NOMO-1 treated with DMSO at 0.1 percent for 48 hours (cell line): ENCODE measurements at regions not wholly inside any gene's neighbourhood (a gene's known extent, or its start where the extent isn't known, plus 50 kb on each side); places are given as distances from the start of the nearest gene placed in this dataset.
A peak's percentile ranks its signal among the peaks of the same experiment; 100 is the strongest.

Experiments used
- DNase-seq: peaks from one replicate; lab custom pipeline; 2025; ENCODE audit not compliant: unreplicated experiment; lab: John Stamatoyannopoulos, UW

DNA sequence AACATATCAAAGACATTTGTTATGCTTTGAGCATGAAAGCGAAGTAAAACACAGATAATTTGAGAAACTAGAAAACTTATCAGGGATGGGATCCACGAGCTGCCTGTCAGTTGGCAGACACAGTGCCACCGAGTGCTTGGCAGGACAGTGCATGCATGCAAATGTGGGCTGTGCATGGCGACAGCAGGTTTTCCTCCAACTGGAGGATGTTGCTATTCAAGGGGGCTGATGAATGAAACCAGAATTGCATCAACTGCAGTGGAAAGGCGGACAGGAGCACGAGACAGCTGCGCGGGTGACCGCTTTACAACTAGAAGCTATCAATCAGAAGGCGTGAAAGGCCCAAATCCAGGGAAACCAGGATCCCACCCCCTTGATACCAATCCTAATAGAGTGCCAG lies 244.3 kb downstream of the NR2F2 start:
- DNase-seq: no peak

DNA sequence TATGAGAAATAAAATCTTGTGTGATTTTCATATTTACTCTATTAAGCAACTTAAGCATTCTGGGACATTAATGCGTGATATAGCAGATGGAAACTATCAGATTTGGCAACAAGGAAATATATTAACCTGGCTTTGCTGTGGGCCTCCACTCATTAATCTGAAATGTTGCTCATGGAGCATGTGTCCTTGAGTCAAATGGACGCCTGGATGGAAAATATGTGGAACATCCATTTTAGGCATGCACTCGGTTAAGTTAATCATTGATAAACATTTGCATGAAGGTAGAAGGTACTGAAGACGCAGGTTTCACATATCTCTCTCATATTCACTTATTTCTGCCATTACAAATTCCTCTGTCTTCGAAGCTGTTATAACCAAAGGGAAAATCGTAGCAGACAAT lies 246.1 kb downstream of the NR2F2 start:
- no peak for DNase-seq

DNA sequence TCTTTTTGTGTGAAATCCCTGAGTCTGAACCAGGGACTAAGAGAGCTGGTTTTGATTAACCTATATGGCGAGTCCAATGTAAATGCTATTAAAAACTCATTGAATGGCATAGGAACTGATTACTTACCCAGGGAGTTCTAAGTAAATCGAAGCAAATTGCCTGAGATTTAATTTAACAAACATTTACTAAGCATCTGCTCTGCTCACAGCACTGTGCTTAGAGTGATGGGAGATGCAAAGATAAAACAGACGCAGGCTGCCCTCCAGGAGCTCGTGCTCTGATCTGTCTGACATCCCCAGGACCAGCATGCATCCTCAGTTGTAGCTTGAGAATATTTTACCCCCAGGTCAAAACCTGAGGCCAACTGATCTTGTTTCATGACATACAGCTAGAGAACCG lies 247.9 kb downstream of the NR2F2 start:
- no peak for DNase-seq

DNA sequence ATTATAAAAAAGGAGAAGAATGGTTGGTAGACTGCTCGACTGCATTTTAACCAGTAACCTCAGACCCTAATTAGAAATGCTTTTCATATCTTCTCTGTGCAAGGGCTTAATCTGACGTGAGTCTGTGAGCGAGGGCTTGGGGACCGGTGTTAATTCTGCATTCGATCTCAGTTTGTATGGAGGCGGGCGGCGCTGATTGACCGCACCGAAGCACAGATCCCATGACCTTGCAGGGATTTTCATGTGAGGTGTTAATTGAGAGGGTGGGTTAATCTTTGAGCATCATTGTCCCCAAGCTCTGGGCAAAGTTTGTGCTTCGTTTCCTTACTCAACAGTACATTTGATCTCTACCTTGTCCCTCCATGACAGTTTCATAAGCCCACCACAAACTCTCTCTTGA lies 250.9 kb downstream of the NR2F2 start:
- no peak for DNase-seq

DNA sequence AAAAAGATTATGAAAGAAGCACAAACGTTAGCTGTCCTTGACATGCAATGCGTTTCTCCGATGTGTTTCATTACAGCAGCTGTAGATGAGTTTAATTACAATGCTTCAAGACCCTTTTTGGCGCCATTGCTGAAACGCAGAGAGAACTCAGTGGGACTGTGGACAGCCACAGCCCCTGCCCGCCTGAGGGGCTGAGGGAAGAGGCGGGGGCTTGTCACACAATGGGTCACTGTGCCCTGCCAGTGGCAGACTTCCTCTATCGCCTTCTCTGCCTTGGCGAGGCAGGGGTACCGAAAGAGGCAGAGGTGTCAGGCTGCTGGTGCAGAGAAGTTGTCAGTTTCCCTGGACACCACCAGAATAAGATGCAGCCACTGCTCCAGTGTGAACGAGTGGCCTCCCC lies 252.0 kb downstream of the NR2F2 start:
- no peak for DNase-seq

DNA sequence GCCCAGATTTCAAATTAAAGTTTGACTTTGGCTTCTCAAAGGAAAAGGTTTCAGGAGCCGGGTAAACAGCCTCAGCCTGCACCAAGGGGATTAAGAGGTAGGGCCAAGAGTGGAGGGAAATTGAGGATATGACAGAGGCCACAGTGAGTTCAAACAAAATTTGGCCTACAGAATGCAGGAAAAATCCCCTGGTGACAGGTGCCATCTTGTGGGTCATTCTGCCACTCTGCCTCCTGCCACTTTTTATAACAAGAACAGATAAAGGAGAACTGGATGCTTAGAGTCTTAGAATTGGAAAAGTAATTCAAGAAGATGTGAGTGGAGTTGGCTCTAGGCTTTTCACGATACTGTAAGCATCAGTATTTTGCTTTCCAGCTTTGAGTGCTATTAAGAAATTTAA lies 253.2 kb downstream of the NR2F2 start:
- DNase-seq: peak; percentile 42

DNA sequence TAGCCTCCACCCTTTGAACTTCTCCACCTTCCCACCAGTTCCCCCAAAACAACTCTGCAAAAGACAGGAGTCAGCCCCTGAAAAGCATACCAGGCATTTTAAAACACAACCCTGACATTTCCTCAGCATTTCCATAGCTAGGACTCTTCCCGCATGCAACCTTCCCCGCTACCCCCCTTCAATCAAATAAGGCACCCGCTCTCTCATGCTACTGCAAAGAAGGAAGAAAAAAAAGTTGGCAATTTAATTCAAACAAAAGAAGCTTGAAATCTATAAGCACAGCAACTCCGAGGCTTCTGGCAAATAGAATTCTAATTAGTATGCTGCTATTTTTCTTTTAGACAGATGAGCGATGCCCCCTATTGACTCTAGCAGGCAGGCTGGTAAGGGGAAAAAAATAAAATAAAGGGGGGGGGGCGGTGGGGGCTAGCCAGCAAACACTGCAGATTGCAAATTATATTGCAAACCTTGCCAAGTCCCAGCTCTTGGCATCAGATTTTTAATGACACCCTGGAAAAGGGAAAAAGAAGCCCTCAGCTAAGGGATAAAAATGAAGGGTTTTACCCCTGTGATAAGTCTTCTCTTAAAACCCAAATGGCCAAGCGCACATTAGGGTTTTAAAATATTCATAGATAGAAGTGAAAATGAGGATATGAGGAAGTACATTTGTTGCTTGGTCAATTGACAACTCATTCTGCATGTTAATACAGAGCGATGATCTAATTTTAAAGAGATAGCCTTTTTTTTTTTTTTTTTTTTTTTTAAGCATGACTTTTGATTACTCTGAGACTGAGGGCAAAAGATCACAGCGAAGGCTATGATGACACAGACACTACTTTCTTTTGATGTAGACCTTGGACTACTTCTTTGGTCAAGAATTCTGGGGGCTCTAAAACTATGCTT lies 255.2 kb downstream of the NR2F2 start:
- DNase-seq: peak; percentile 90

DNA sequence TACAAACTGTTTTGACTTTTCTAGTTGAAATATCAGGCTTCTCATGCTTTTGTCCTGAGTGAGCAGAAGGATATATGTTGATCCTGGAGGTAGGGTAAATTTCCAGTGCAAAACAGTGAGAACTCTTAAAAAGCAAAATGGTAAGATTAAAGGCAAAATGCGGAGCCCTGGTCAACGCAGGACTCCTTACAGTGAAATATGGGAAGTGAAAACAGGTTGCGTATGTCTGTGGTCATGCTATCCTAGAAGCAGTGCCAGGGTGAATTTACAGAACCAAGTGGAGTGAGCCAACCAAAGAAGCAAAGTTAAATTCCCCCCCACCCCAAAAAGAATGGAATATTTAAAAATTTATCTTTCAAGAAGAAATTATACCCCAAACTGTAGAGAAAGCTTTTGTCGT lies 256.4 kb downstream of the NR2F2 start:
- peak; percentile 93 for DNase-seq

DNA sequence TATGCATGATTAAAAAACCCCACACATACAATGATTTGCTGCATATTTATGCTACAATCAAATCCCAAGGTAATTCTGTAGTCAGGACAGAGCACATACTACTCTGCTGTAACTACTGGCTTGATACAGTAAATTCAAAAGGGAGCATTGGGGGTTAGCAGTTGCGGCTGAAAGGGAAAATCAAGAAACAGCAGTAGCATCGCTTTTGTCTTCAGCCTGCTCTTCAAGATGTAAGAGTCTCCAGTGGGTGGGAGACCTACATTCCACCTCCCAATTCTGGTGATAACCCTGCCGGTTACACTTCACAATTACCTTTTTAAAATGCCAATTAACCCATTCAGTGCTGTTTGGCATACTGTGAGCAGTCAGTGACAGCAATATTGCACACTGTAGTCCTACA lies 259.4 kb downstream of the NR2F2 start:
- no peak for DNase-seq

DNA sequence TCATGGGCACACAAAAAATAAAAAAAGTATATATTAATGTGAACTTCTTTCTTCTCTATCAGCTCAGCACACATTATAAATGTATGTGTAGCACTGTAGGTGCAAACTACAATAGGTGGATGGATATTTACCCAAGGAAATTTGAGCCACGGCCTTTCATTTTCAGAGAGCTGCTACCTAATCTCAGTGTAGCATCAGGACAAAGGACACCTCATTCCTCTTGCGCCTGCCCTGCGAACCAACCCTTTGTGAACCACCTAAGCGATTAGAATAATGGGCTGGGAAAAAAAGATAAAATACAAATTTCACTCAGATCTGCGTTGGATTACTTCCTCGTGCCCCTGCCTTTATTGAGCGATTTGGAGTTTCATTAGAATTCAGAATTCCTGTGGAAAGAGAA lies 263.2 kb downstream of the NR2F2 start:
- no peak for DNase-seq

DNA sequence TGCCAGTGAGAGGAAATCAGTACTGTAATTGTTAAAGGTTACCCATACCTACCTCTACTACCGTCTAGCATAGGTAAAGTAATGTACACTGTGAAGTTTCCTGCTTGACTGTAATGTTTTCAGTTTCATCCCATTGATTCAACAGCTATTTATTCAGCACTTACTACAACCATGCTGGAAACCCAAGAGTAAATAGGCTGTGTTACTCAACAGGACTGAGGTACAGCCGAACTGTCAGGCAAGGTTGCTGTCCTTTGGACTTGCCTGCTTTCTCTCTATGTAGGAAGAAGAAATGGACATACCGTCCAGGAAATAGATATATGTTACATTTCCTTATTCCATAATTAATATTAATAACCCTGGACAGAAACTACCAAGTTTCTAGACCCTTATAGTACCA lies 265.5 kb downstream of the NR2F2 start:
- DNase-seq: no peak

DNA sequence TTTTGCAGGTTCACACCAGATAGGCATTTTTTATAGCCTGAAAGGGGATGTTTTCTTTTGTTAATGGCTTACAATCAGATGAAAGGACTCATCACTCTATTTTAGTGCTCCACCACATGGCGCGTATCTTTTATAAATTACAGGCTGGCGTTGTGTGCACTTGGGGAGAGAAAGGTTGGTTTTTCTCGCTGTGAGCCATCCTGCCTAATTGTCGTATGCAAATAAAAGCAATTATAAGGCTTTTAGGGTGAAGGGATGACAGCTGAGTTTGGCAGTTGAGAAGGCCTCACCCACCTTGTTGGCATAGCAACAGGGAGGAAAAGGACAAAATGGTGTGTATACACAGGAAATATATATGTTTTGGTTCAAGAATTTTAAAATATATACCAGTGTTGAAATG lies 268.0 kb downstream of the NR2F2 start:
- no peak for DNase-seq

DNA sequence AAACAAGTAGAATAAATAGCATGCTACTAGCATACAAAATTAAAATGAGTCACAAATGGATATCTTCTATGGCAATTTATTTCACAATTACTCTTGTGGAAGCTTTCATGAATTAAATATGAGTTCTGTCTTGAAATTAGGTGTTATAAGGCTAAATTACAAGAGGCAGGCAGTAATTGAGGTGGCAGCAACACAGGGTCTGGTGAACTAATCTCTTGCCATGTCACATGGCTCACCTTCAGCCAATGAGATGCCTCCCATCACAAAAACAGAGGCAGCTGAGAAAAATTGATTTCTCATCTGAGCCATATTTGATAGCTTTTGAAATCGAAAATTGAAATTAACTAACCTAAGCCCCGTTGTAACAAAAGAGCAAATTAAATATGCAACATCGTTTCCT lies 268.8 kb downstream of the NR2F2 start:
- no peak for DNase-seq

DNA sequence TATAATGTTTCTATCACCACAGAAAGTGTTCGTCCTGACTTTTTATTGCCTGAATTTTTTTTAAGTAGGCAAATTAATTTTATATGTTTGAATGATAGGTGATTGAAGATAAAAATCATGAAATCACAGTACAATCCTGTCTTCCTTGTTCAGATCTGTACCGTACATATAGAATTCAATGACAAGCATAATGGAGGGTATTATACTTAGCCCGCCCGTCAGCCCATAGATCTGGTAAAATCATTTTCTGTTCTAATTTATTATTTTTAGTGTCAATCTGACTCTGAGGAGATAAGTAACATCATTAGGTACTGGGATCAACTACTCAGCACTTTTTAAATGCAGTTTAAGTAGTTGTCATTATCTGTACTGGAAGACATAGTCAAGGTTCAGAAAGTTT lies 269.9 kb downstream of the NR2F2 start:
- no peak for DNase-seq

DNA sequence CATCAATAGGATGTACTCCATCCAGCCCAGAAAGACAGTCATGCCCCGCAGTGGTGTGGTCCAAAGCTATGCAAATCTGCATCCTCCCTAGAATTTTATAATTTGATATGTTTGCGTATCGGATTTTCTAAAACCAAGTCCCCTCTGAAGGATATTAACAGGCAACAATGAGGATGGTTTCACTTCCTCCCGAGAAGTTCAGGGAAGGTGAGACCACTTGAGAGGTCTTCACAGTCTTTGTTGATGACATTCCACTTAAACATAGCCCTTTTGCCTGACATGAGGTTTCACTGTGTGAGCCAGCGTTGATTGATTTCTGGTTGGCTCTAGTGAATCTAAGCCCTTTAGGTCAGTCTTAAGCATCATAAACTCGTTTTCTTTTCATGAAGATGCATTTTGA lies 276.1 kb downstream of the NR2F2 start:
- no peak for DNase-seq

DNA sequence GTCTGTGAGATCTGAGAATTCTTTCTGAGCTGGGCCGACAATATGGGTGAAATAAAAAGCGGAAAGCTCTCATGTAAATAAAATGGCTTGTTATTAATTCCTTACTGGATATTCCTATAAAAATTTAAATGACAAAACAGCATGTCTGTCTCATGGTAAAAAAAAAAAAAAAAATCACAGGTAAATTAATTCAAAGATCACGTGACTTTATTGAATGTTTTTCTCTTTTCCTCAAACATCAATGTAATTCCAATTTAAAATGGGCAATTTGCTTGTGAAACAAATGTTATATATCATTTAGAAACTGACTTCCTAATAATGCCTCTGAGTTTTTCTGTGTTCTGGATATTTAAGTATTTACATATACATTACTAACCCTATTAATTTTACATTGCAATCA lies 280.3 kb downstream of the NR2F2 start:
- DNase-seq: no peak

DNA sequence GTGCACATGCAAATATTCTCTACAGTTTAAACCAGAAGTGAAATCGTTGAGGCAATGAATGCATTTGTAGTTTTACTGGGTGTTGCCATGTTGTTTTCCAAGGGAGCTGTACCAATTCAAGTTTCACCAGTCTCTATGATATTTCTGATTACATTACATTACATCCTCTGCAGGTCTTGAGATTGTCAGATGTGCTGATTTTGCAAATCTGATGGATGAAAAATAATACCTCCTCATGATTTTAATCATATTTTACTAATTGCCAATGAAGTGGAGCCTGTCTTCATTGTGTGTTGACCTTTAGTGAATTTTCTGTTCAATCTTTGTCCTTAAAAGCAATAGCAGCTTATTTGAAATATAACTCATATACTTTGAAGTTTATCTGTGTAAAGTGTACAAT lies 282.4 kb downstream of the NR2F2 start:
- no peak for DNase-seq

DNA sequence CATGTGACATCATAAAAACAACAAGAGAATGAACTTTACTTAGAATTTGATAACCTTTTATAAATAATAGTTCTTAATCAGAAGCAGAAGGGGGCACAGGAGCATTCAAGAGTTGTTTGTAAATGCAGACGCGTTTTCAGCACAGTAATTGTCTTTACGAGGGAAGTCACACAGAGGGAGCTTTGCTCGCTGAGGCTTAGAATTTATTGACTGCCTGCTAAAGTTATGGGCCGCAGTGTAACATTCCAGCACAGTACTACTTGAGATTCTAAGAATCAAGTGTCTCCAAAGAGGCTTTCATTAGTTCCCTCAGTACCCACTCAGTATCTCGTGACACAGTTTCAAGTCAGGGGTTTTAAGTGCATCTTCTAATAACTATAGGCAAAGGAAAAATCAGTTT lies 288.7 kb downstream of the NR2F2 start:
- no peak for DNase-seq

DNA sequence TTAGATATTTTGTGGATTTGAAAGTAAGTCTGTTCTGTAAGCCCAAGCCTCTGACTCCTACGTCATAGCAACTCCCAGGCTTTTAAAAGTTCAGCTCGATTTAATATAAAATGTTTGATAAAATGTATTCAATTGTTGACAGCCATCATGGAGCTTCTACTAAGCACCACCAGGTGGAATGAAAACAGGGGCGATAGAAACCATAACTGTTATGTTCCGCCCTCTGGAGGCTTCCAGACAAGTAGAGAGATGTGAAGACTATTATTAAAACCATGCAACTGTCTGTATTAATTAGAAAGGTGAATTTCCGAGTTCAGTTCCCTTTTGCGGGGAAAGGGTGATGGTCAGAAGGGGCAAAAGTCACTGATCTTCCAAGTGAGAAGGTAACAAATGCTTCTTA lies 292.2 kb downstream of the NR2F2 start:
- no peak for DNase-seq

DNA sequence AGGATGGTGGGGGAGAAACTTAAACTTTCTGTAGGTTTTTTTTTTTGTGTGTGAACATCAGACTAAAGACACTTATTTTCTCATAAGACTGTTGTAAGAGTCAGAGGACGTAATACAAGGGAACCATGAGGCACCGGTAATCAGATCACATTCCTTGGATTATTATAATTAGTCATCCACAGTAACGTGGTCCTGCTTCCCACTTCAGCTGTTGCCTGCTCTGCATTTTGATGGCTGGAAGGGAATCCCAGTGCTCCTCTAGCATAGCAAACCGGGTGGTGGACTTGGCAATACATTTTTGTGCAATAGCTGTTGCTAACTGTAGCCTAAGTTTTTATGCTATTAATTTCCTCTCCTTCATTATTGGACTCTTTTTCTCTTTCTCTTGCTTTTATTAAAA lies 294.8 kb downstream of the NR2F2 start:
- no peak for DNase-seq

DNA sequence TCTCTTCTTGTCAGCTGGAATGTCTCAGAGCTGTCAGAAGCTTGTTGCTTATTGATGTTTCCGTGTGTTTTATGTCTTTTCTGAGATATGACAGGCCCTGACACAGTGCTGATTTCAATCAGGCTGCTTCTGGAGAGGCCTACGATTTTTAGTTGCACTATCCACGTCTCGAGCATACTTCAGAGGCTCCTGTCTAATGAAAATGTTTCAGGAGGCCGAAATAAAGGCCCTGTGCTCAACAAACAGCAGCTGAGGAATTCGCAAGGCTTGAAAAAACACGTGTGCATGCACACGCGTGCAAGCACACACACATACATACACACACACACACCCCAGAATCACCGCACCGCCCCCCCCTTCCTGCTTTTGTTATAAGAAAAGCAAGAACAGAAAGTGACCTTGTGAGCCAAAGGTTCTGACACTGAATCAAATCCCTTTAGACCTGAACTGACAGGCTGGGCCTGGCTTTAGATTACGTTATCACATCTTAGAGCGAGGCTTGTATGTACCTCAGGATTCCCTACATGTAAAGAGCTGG lies 296.6 kb downstream of the NR2F2 start:
- DNase-seq: no peak

DNA sequence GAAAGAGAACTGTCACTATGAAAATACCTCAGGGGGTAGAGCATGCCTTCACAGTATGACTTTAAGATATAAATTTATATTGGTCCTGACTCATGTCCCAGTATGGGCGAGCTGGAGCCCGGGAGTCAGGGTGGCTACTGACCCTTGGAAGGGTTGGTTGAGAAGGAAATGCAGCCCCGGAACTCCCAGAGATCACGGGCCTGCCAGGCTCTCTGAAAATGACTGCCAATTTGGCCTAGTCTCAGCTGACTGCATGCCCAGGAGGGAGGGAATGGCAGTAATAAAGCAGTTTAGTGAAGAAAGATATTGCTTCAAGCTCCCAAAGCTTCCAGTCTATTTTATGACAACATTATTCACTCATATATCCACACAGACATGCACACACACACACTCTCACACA lies 299.0 kb downstream of the NR2F2 start:
- DNase-seq: no peak

DNA sequence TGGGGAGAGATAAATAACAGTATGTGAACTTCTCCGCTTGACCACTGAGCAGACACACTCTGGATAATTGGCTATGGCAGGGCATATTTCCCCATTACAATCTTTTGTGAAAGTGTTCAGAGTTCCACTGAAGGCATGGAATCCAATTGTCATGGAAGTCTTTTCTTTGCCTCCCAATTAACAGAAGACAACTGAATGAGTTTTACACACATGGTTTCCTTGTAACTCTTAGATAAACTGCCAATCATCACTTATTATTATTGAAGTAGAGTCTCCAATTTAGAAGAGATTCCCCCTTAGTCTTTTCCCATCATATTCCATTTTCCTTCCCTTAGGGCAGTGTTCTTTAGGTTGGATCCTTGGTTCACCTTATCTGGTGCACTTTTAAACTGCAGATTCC lies 308.3 kb downstream of the NR2F2 start:
- no peak for DNase-seq
